SJSA1 (cell line): ENCODE measurements at regions not wholly inside any gene's neighbourhood (a gene's known extent, or its start where the extent isn't known, plus 50 kb on each side); places are given as distances from the start of the nearest gene placed in this dataset.

Source experiments
- DNase-seq, 2 experiments: peaks; one replicate each; pipeline ENCODE4 v3.0.0-alpha.2; 2015 to 2020; ENCODE audit warnings: low spot score in 2 of 2, low read depth in 1 of 2
- H3K27ac ChIP-seq: fragments of 250-450 bp; sonication (Bioruptor Pico); 2 replicates; pipeline ENCODE4 v1.5.1; 2020; ENCODE audit warnings: mild to moderate bottlenecking, moderate library complexity
- H3K27me3 ChIP-seq: fragments of 250-450 bp; sonication (Bioruptor Pico); replicated peaks from 2 replicates; pipeline ENCODE4 v1.5.1; 2020; ENCODE audit warnings: mild to moderate bottlenecking, moderate library complexity
- H3K36me3 ChIP-seq: fragments of 250-450 bp; sonication (Bioruptor Pico); 2 replicates; pipeline ENCODE4 v1.5.1; 2020; ENCODE audit warnings: mild to moderate bottlenecking
- H3K4me1 ChIP-seq: fragments of 250-450 bp; sonication (Bioruptor Pico); replicated peaks from 2 replicates; pipeline ENCODE4 v1.6.1; 2021; ENCODE audit warnings: mild to moderate bottlenecking
- H3K4me3 ChIP-seq: fragments of 250-450 bp; sonication (Bioruptor Pico); 2 replicates; pipeline ENCODE4 v1.5.1; 2020; ENCODE audit warnings: mild to moderate bottlenecking
- H3K9me3 ChIP-seq: fragments of 250-450 bp; sonication (Bioruptor Pico); replicated peaks from 2 replicates; pipeline ENCODE4 v1.5.1; 2020; ENCODE audit warnings: mild to moderate bottlenecking

DNA sequence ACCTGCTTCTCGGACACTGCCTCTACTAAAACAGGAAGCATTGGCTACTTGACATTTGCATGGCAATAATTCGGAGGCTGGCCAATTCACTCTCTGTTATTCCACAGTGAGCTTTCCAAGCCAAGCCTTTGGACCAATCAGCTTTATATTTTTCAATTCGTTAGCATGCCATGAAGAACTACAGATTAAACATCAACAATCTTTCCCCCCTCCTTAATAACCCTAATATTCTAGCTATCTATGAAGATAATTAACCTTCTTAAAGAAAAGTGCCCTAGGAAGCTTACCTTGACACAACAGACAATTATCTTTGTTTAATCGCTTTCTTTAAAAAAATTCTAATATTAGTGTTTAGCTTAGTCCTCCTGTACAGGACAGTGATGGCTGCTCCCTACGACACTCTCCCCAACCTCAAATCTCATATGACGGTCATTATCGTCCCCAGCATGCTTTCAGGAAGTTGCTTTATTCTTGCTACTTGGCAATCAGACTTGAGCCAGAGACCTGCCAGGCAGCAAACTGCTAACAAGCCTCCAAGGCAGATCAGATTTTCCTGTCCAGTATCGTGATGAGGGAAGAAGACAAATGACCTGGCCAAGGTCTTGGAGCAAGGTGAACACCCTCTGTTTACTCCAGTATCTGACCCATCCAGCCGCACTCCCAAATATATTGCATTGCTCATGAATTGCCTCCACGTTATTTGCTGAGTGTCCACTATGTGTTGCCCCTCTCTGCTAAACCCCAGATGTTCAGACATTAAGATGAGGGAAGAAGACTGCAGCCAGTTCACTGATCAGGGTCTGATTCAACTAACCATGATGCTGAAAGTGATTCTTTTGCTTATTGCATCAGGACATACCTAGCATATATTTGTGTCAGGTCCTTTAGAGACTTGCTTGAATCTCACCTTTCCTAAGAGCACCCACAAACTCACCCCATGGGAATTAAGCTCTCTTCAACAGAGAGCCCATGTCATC, 68.1 kb upstream of the LPP start:
- Histone ChIP-seq H3K27ac (no peak overlapping the region), H3K4me3 (no peak overlapping the region), H3K36me3 (no peaks in the 10 kb centered on the region), H3K4me1 (no peaks in the 10 kb centered on the region), H3K9me3 (no peaks in the 10 kb centered on the region), H3K27me3 (no peaks in the 10 kb centered on the region)
- DNase-seq = no peak

GRCh38 chr3:188088948-188089685, 64.8 kb upstream of the LPP start:
- H3K36me3 ChIP-seq = no peaks in the 10 kb centered on the region
- peaks cover 12% of the 10 kb centered on the region for H3K4me1 ChIP-seq
- H3K27me3 ChIP-seq = no peaks in the 10 kb centered on the region
- no peak overlapping the region for H3K27ac ChIP-seq
- no peaks in the 10 kb centered on the region; the same call in 1 of the 2 replicates for H3K9me3 ChIP-seq
- no peak for DNase-seq
- no peak overlapping the region for H3K4me3 ChIP-seq

GRCh38 chr3:188090620-188091309, 63.2 kb upstream of the LPP start:
- Histone ChIP-seq H3K9me3 (no peaks in the 10 kb centered on the region; the same call in 1 of the 2 replicates), H3K36me3 (no peaks in the 10 kb centered on the region), H3K27me3 (no peaks in the 10 kb centered on the region), H3K4me1 (peaks cover 12% of the 10 kb centered on the region), H3K27ac (no peak overlapping the region), H3K4me3 (no peak overlapping the region)
- DNase-seq = no peak

- Histone ChIP-seq H3K9me3 (no peaks in the 10 kb centered on the region; the same call in 1 of the 2 replicates), H3K27ac (no peak overlapping the region), H3K27me3 (no peaks in the 10 kb centered on the region), H3K4me3 (no peak overlapping the region), H3K36me3 (no peaks in the 10 kb centered on the region), H3K4me1 (peaks cover 12% of the 10 kb centered on the region)
- no peak for DNase-seq
These were observed 62.2 kb upstream of the LPP start for GRCh38 chr3:188091746-188092145.

DNA sequence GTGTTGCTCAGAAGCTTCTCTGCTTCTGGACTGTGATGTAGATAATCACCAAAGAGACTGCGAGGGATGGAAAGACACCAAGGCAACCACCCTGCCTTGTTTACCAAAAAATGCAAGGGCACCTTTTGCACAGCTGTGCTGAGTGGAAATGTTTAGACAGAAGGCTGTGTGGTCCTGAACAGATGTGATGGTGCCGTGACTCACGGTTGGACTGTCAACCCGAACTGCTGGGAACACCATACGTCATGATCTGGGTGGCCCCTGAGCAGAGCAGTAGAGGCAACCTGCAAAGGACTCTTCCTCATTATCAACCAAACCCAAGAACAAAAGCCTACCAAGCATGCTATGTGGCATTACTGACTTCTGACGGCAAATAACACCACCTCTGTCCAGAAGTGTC, 61.3 kb upstream of the LPP start:
- Histone ChIP-seq H3K4me1 (peaks cover 12% of the 10 kb centered on the region), H3K27me3 (no peaks in the 10 kb centered on the region), H3K4me3 (no peak overlapping the region), H3K27ac (no peak overlapping the region), H3K36me3 (no peaks in the 10 kb centered on the region), H3K9me3 (no peaks in the 10 kb centered on the region; the same call in 1 of the 2 replicates)
- DNase-seq = peak; percentile 48 to 78

- Histone ChIP-seq H3K9me3 (no peaks in the 10 kb centered on the region; the same call in 1 of the 2 replicates), H3K27me3 (no peaks in the 10 kb centered on the region), H3K36me3 (no peaks in the 10 kb centered on the region), H3K4me3 (no peak overlapping the region), H3K27ac (no peak overlapping the region), H3K4me1 (peaks cover 12% of the 10 kb centered on the region)
- DNase-seq = no peak
These were observed 58.5 kb upstream of the LPP start for GRCh38 chr3:188095431-188095830.

GRCh38 chr3:188097791-188098190, 56.2 kb upstream of the LPP start:
- no peaks in the 10 kb centered on the region for H3K27me3 ChIP-seq
- H3K36me3 ChIP-seq = no peaks in the 10 kb centered on the region
- no peak for DNase-seq
- H3K9me3 ChIP-seq = peaks cover 6% of the 10 kb centered on the region; the same call in 1 of the 2 replicates
- H3K4me1 ChIP-seq = peaks cover 4% of the 10 kb centered on the region
- H3K27ac ChIP-seq = no peak overlapping the region
- no peak overlapping the region for H3K4me3 ChIP-seq

- Histone ChIP-seq H3K9me3 (0 out of 2 replicates have a peak, but pooled peaks cover 6% of the 10 kb centered on the region), H3K27me3 (no peaks in the 10 kb centered on the region)
- DNase-seq = no peak
These were observed 54.0 kb upstream of the LPP start for GRCh38 chr3:188099907-188100306.

DNA sequence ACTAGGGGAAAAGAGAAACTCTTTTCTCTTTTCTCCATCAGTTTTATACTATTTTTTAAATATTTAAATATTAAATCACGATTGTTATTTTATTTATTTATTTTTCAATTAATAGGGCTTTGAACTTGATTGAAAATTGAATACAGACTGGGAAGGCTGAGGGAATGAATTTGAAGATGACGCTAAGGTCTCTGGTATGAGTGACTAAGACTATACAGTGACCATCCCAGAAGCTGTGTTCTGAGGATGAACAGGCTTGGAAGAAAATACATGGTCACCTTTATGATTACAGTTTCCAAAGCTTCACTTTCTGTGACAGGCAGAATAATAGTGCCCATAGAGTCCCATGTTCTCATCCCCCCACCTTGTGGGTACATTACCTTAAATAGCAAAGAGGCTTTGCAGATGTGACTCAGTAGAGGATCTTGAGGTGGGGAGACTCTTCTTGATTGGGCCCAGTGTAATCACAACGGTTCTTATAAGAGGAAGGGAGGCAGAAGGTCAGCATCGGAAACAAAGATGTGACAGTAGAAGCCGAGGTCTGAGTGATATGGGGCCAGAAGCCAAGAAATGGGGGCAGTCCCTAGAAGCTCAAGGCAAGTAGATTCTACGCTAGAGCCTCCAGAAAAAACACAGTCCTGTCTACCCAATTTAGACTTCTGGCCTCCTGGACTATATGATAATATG, 51.0 kb upstream of the LPP start:
- H3K36me3 ChIP-seq = no peaks in the 10 kb centered on the region
- no peak overlapping the region for H3K27ac ChIP-seq
- no peak overlapping the region for H3K4me3 ChIP-seq
- no peak for DNase-seq
- H3K27me3 ChIP-seq = no peaks in the 10 kb centered on the region
- H3K4me1 ChIP-seq = no peaks in the 10 kb centered on the region; the same call in 1 of the 2 replicates
- 0 out of 2 replicates have a peak, but pooled peaks cover 6% of the 10 kb centered on the region for H3K9me3 ChIP-seq

More at GRCh38 chr3:188099907-188100306, 54.0 kb upstream of the LPP start:
- Histone ChIP-seq H3K27ac (no peak overlapping the region), H3K4me1 (no peaks in the 10 kb centered on the region; the same call in 1 of the 2 replicates), H3K4me3 (no peak overlapping the region), H3K36me3 (no peaks in the 10 kb centered on the region)

- Histone ChIP-seq H3K27me3 (no peaks in the 10 kb centered on the region), H3K4me1 (no peaks in the 10 kb centered on the region; the same call in 1 of the 2 replicates), H3K4me3 (no peak overlapping the region), H3K9me3 (0 out of 2 replicates have a peak, but pooled peaks cover 6% of the 10 kb centered on the region), H3K36me3 (no peaks in the 10 kb centered on the region), H3K27ac (no peak overlapping the region)
- DNase-seq = no peak
These were observed 49.9 kb upstream of the LPP start for GRCh38 chr3:188104050-188104449.
